Endothelial cell of umbilical vein (primary cell): ENCODE measurements at regions not wholly inside any gene's neighbourhood (a gene's known extent, or its start where the extent isn't known, plus 50 kb on each side); places are given as distances from the start of the nearest gene placed in this dataset.

ENCODE experiments used
- BruUV-seq: library from RNA; stranded (reverse); fragments of 400-500 nt; replicated peaks from 2 replicates; lab custom pipeline; 2021; lab: Mats Ljungman, UMichigan
- CTCF ChIA-PET: fragments of 300-600, 350-600 bp; sonication (Branson Sonifier 250); formaldehyde crosslinking; loops from one replicate; lab custom pipeline; 2021; ENCODE audit warnings: antibody characterized with exemption, inconsistent platforms; lab: Charles Lee
- POLR2A ChIA-PET: fragments of 300-600, 350-600 bp; sonication (Branson Sonifier 250); formaldehyde crosslinking; loops from one replicate; lab custom pipeline; 2021; ENCODE audit warnings: antibody characterized with exemption, inconsistent platforms; lab: Charles Lee
- DNase-seq: peaks from one replicate; pipeline ENCODE4 v3.0.0-alpha.2; 2011; ENCODE audit warnings: low read depth, low spot score
- FAIRE-seq: peaks from 2 replicates; lab custom pipeline; 2011; peaks lifted over from hg19 to GRCh38; lab: Jason Lieb, UNC
- H2AFZ ChIP-seq: 2 replicates; pipeline ENCODE4 v1.6.0; 2012; ENCODE audit warnings: low read depth, low read length, control low read depth, inconsistent platforms
- H3K27ac ChIP-seq: 2 replicates; pipeline ENCODE4 v1.5.1; 2011; ENCODE audit warnings: low read depth, mild to moderate bottlenecking, control low read depth, low read length, moderate library complexity; ENCODE audit not compliant: insufficient read depth
- H3K27me3 ChIP-seq, 2 experiments: 2 replicates each; pipeline versions ENCODE4 v1.6.0 to v1.6.1; 2011; ENCODE audit warnings: low read length in 2 of 2, mixed read lengths in 1 of 2; ENCODE audit not compliant: control insufficient read depth in 2 of 2, insufficient read depth in 2 of 2
- H3K36me3 ChIP-seq, 2 experiments: 2 replicates in 1 of 2; 3 replicates in 1 of 2; pipeline ENCODE4 v1.5.1; 2011; ENCODE audit warnings: low read length in 2 of 2, mild to moderate bottlenecking in 1 of 2, moderate library complexity in 1 of 2; ENCODE audit not compliant: control insufficient read depth in 2 of 2, insufficient read depth in 2 of 2; ENCODE audit errors: extremely low read depth in 1 of 2
- H3K4me1 ChIP-seq: 3 replicates; pipeline ENCODE4 v1.5.1; 2011; ENCODE audit warnings: mild to moderate bottlenecking, low read length; ENCODE audit not compliant: control insufficient read depth, insufficient read depth; ENCODE audit errors: extremely low read depth
- H3K4me2 ChIP-seq: 2 replicates; pipeline ENCODE4 v1.6.1; 2011; ENCODE audit warnings: low read length, control low read depth, mixed read lengths; ENCODE audit not compliant: insufficient read depth
- H3K4me3 ChIP-seq, 3 experiments: fragments of 200-600 bp in 1 of 3; sonication (generic), shearing (Covaris generic) in 1 of 3; replicated peaks in 1 of 3; 2 replicates each; pipeline ENCODE4 v1.5.1; 2011 to 2016; ENCODE audit warnings: control low read depth in 3 of 3, low read length in 3 of 3, mild to moderate bottlenecking in 2 of 3, inconsistent platforms in 1 of 3, low read depth in 1 of 3, moderate library complexity in 1 of 3; ENCODE audit not compliant: insufficient read depth in 1 of 3
- H3K79me2 ChIP-seq: 2 replicates; pipeline ENCODE4 v1.6.0; 2012; ENCODE audit warnings: low read length, inconsistent platforms; ENCODE audit not compliant: control insufficient read depth, insufficient read depth
- H3K9ac ChIP-seq: replicated peaks from 2 replicates; pipeline ENCODE3; 2011; ENCODE audit warnings: low read length, control low read depth; ENCODE audit not compliant: insufficient read depth; ENCODE audit errors: extremely low read depth
- H3K9me1 ChIP-seq: replicated peaks from 3 replicates; pipeline ENCODE4 v1.6.0; 2011; ENCODE audit warnings: mild to moderate bottlenecking, low read length; ENCODE audit not compliant: control insufficient read depth, insufficient read depth; ENCODE audit errors: extremely low read depth
- H3K9me3 ChIP-seq: replicated peaks from 2 replicates; pipeline ENCODE4 v1.5.1; 2012; ENCODE audit warnings: low read length, inconsistent platforms; ENCODE audit not compliant: control insufficient read depth, insufficient read depth
- H4K20me1 ChIP-seq: replicated peaks from 2 replicates; pipeline ENCODE3; 2011; ENCODE audit warnings: mild to moderate bottlenecking, low read length; ENCODE audit not compliant: control insufficient read depth, insufficient read depth; ENCODE audit errors: extremely low read depth
- EZH2 ChIP-seq: IDR thresholded peaks from 2 replicates; pipeline ENCODE4 v1.6.1; 2012; ENCODE audit warnings: borderline replicate concordance, low read depth, mild to moderate bottlenecking, moderate library complexity, low read length, inconsistent platforms; ENCODE audit not compliant: severe bottlenecking
- FOS ChIP-seq: IDR thresholded peaks from 2 replicates; pipeline ENCODE4 v1.6.1; 2011; ENCODE audit warnings: mild to moderate bottlenecking, low read length, moderate library complexity, borderline replicate concordance; ENCODE audit not compliant: insufficient read depth
- GATA2 ChIP-seq: IDR thresholded peaks from 2 replicates; pipeline ENCODE4 v1.7.0; 2011; ENCODE audit warnings: low read depth, mild to moderate bottlenecking, moderate library complexity, mixed read lengths, low read length; ENCODE audit not compliant: insufficient read length, insufficient read depth
- JUN ChIP-seq: IDR thresholded peaks from 2 replicates; pipeline ENCODE4 v1.6.1; 2011; ENCODE audit warnings: borderline replicate concordance, low read depth; ENCODE audit not compliant: insufficient read length, insufficient read depth
- MYC ChIP-seq: IDR thresholded peaks from one replicate; pipeline ENCODE4 v1.6.1; 2011; ENCODE audit warnings: mild to moderate bottlenecking, low read depth, low read length
- POLR2A ChIP-seq: IDR thresholded peaks from 2 replicates; pipeline ENCODE4 v1.6.1; 2012; ENCODE audit warnings: low read depth, mild to moderate bottlenecking, control low read depth, low read length
- POLR2AphosphoS5 ChIP-seq: IDR thresholded peaks from 2 replicates; pipeline ENCODE4 v1.6.1; 2012; ENCODE audit warnings: low read depth, mild to moderate bottlenecking, control low read depth, low read length, moderate library complexity; ENCODE audit not compliant: insufficient read depth
- dilution Hi-C: fragments of 300-500 bp; cut with MboI; formaldehyde crosslinking; loops from one replicate; pipeline ENCODE4 v1.15.0; 2019; ENCODE audit warnings: low sequenced_read_pairs; ENCODE audit not compliant: extremely low pct_ligation_motif_present
- intact Hi-C: fragments of 100-400 bp; cut with micrococcal nuclease; formaldehyde crosslinking; loops from one replicate; pipeline ENCODE4 v1.10.0; 2022
- TF ChIP-seq, protein P1 (sequence below): IDR thresholded peaks from 2 replicates; pipeline ENCODE4 v1.6.1; 2011; ENCODE audit not compliant: insufficient read depth, insufficient read length
- TF ChIP-seq, protein P2 (sequence below), 2 donors: IDR thresholded peaks; 1 replicate in 1 of 2; 2 replicates in 1 of 2; pipeline ENCODE4 v1.5.1; 2011; ENCODE audit warnings: low read length in 2 of 2, mild to moderate bottlenecking in 2 of 2, moderate library complexity in 2 of 2, control low read depth in 1 of 2, inconsistent platforms in 1 of 2, low read depth in 1 of 2; ENCODE audit not compliant: insufficient read depth in 1 of 2; ENCODE audit errors: extremely low read depth in 1 of 2

DNA sequence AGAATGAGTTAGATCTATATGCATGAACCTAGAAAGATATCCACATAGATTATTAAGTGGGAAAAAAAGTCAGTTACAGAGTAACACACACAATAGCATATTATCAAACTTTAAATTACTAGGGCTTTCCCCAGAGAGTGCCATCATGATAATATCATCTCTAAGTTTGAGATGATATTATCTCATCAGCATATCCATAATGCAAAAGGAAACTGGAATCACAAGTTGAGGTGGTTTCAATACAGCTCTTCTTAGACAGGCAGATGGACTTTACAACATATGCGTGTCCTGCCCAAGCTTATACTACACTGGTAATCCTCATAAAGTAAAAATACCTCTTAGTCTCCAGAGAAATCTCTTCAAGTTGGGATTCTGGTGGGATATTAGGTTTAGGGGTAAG, 236.2 kb upstream of the SERP2 start:
- Histone ChIP-seq H3K4me1 (peaks cover 20% of the 10 kb centered on the region), H3K9me3 (no peaks in the 10 kb centered on the region), H3K9ac (no peak overlapping the region), H3K9me1 (no peaks in the 10 kb centered on the region), H3K27me3 (no peaks in the 10 kb centered on the region), H3K36me3 (no peaks in the 10 kb centered on the region), H3K79me2 (no peaks in the 10 kb centered on the region), H3K4me3 (no peak overlapping the region), H3K4me2 (no peak overlapping the region), H4K20me1 (no peaks in the 10 kb centered on the region), H2AFZ (no peak overlapping the region), H3K27ac (no peak overlapping the region)
- DNase-seq (no peak), FAIRE-seq (no peak)
- intact Hi-C loops (no loop called here), dilution Hi-C loops (no loop called here)
- POLR2A ChIA-PET = no interaction called here
- CTCF ChIA-PET = interaction anchor here (0.6 kb wide), 1 partner anchor 106 kb away, joined by 4 read pairs; no protein-coding TSS in a partner anchor
- TF ChIP-seq POLR2A (no peak), POLR2AphosphoS5 (no peak), FOS (no peak), MYC (no peak), GATA2 (no peak), EZH2 (no peak), JUN (no peak)
- TF ChIP-seq, protein P1, sequence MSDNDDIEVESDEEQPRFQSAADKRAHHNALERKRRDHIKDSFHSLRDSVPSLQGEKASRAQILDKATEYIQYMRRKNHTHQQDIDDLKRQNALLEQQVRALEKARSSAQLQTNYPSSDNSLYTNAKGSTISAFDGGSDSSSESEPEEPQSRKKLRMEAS = no peak
- TF ChIP-seq, protein P2, sequence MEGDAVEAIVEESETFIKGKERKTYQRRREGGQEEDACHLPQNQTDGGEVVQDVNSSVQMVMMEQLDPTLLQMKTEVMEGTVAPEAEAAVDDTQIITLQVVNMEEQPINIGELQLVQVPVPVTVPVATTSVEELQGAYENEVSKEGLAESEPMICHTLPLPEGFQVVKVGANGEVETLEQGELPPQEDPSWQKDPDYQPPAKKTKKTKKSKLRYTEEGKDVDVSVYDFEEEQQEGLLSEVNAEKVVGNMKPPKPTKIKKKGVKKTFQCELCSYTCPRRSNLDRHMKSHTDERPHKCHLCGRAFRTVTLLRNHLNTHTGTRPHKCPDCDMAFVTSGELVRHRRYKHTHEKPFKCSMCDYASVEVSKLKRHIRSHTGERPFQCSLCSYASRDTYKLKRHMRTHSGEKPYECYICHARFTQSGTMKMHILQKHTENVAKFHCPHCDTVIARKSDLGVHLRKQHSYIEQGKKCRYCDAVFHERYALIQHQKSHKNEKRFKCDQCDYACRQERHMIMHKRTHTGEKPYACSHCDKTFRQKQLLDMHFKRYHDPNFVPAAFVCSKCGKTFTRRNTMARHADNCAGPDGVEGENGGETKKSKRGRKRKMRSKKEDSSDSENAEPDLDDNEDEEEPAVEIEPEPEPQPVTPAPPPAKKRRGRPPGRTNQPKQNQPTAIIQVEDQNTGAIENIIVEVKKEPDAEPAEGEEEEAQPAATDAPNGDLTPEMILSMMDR (IDR thresholded peaks at IDR 0.05; ENCODE audit: extremely low read depth in 1 of 2, insufficient read depth in 1 of 2, low read depth in 1 of 2, low read length in 2 of 2) = no peak
- no TSS peak for BruUV-seq
